HepG2 (cell line): ENCODE measurements at regions not wholly inside any gene's neighbourhood (a gene's known extent, or its start where the extent isn't known, plus 50 kb on each side); places are given as distances from the start of the nearest gene placed in this dataset.

Experiments used
- ATAC-seq: fragments of 200-7000 bp; cut with Tn5 transposase; 3 replicates; pipeline ENCODE4 v1.9.1; 2020; ENCODE audit warnings: mild to moderate bottlenecking, moderate library complexity
- BruUV-seq: library from RNA; stranded (reverse); fragments of 400-500 nt; replicated peaks from 2 replicates; lab custom pipeline; 2021; lab: Mats Ljungman, UMichigan
- CTCF ChIA-PET: fragments of 300-600 bp; formaldehyde crosslinking; extraction: SDS; loops from one replicate; lab custom pipeline; 2021; ENCODE audit warnings: low total read pairs, inconsistent platforms, low intra/inter-chr PET ratio; lab: Yijun Ruan, JAX
- POLR2A ChIA-PET: fragments of 350-600 bp; sonication (Branson Sonifier 250); formaldehyde crosslinking; loops from one replicate; lab custom pipeline; 2020; ENCODE audit warnings: antibody characterized with exemption, inconsistent platforms; lab: Yijun Ruan, JAX
- DNase-seq: peaks from one replicate; pipeline ENCODE4 v3.0.0-alpha.2; 2015; ENCODE audit warnings: low spot score
- FAIRE-seq: peaks from 3 replicates; lab custom pipeline; 2011; peaks lifted over from hg19 to GRCh38; lab: Jason Lieb, UNC
- H2AFZ ChIP-seq: one replicate; pipeline ENCODE4 v1.6.1; 2011; ENCODE audit warnings: low read length, inconsistent platforms
- H3K27ac ChIP-seq: fragments of 300-600 bp; 3 replicates; pipeline ENCODE4 v1.8.0; 2011; ENCODE audit warnings: mixed run types, mild to moderate bottlenecking, mixed read lengths, low read length, inconsistent platforms; ENCODE audit not compliant: insufficient read depth; ENCODE audit errors: extremely low read length
- H3K27me3 ChIP-seq, 2 experiments: fragments of 200-600 bp in 1 of 2; 2 replicates in 1 of 2; 3 replicates in 1 of 2; pipeline versions ENCODE4 v1.6.0 to v1.8.0; 2011; ENCODE audit warnings: low read length in 2 of 2, mild to moderate bottlenecking in 2 of 2, moderate library complexity in 2 of 2, inconsistent platforms in 1 of 2; ENCODE audit not compliant: insufficient read depth in 2 of 2, control insufficient read depth in 1 of 2
- H3K36me3 ChIP-seq, 2 experiments: fragments of 200-600 bp in 1 of 2; replicated peaks in 1 of 2; 2 replicates in 1 of 2; 3 replicates in 1 of 2; pipeline versions ENCODE4 v1.5.1 to v1.8.0; 2011; ENCODE audit warnings: low read length in 2 of 2, inconsistent platforms in 1 of 2; ENCODE audit not compliant: insufficient read depth in 2 of 2, control insufficient read depth in 1 of 2
- H3K4me1 ChIP-seq: 2 replicates; pipeline ENCODE4 v1.5.1; 2012; ENCODE audit warnings: low read length, inconsistent platforms; ENCODE audit not compliant: insufficient read depth
- H3K4me2 ChIP-seq: 2 replicates; pipeline ENCODE4 v1.6.0; 2011; ENCODE audit warnings: low read depth, low read length, inconsistent platforms
- H3K4me3 ChIP-seq, 3 experiments: fragments of 200-600 bp in 1 of 3; sonication (generic), shearing (Covaris generic) in 1 of 3; replicated peaks in 1 of 3; 2 replicates each; pipeline ENCODE4 v1.5.1; 2011 to 2016; ENCODE audit warnings: low read length in 3 of 3, inconsistent platforms in 2 of 3, low read depth in 2 of 3, mild to moderate bottlenecking in 2 of 3, control low read depth in 1 of 3, mixed read lengths in 1 of 3; ENCODE audit not compliant: insufficient read depth in 1 of 3
- H3K79me2 ChIP-seq: one replicate; pipeline ENCODE4 v1.6.1; 2011; ENCODE audit warnings: low read length, inconsistent platforms; ENCODE audit not compliant: insufficient read depth
- H3K9ac ChIP-seq: 2 replicates; pipeline ENCODE4 v1.6.0; 2011; ENCODE audit warnings: mild to moderate bottlenecking, low read depth, low read length, inconsistent platforms; ENCODE audit not compliant: insufficient read depth
- H3K9me3 ChIP-seq: 2 replicates; pipeline ENCODE4 v1.5.1; 2012; ENCODE audit warnings: mild to moderate bottlenecking, low read length
- H4K20me1 ChIP-seq: 2 replicates; pipeline ENCODE4 v1.6.0; 2011; ENCODE audit warnings: inconsistent platforms, mild to moderate bottlenecking, low read length, moderate library complexity; ENCODE audit not compliant: insufficient read depth
- ADNP ChIP-seq: sonication (generic); formaldehyde crosslinking; IDR thresholded peaks from 2 replicates; pipeline ENCODE4 v1.4.0; 2020; ENCODE audit warnings: missing genetic modification reagents
- AGO2 ChIP-seq: fragments of 200-400 bp; formaldehyde crosslinking; optimal IDR thresholded peaks from 2 replicates; pipeline ENCODE3; 2017; ENCODE audit warnings: mild to moderate bottlenecking, low read depth, low read length, moderate library complexity
- BCL6 ChIP-seq: IDR thresholded peaks from 2 replicates; pipeline ENCODE4 v1.6.1; 2016; ENCODE audit warnings: missing genetic modification reagents, missing compliant biosample characterization
- GABPB1 ChIP-seq: IDR thresholded peaks from 2 replicates; pipeline ENCODE4 v1.6.1; 2016; ENCODE audit warnings: mild to moderate bottlenecking, missing genetic modification reagents, moderate library complexity, missing compliant biosample characterization
- SRY ChIP-seq: sonication (generic); formaldehyde crosslinking; IDR thresholded peaks from 2 replicates; pipeline ENCODE4 v1.8.0; 2022; ENCODE audit warnings: mild to moderate bottlenecking, missing genetic modification reagents
- SUZ12 ChIP-seq: fragments of 150-350 bp; IDR thresholded peaks from 2 replicates; pipeline ENCODE4 v1.6.1; 2014; ENCODE audit warnings: low read depth, low read length
- ZKSCAN1 ChIP-seq: fragments of 150-350 bp; IDR thresholded peaks from 2 replicates; pipeline ENCODE4 v1.6.1; 2014; ENCODE audit warnings: low read length
- ZNF232 ChIP-seq: sonication (generic); formaldehyde crosslinking; IDR thresholded peaks from 2 replicates; pipeline ENCODE4 v1.4.0; 2020; ENCODE audit warnings: missing genetic modification reagents, borderline replicate concordance
- ZNF44 ChIP-seq: sonication (generic); formaldehyde crosslinking; IDR thresholded peaks from 2 replicates; pipeline ENCODE4 v1.5.1; 2020; ENCODE audit warnings: mild to moderate bottlenecking, missing genetic modification reagents
- ZNF605 ChIP-seq: sonication (generic); formaldehyde crosslinking; IDR thresholded peaks from 2 replicates; pipeline ENCODE4 v1.8.0; 2022; ENCODE audit warnings: mild to moderate bottlenecking, missing genetic modification reagents
- ZNF878 ChIP-seq: sonication (generic); formaldehyde crosslinking; IDR thresholded peaks from 2 replicates; pipeline ENCODE4 v1.8.1; 2023; ENCODE audit warnings: mild to moderate bottlenecking, missing genetic modification reagents, moderate library complexity
- ZSCAN22 ChIP-seq: sonication (generic); formaldehyde crosslinking; IDR thresholded peaks from 2 replicates; pipeline ENCODE4 v1.4.0; 2020; ENCODE audit warnings: mild to moderate bottlenecking, missing genetic modification reagents
- WGBS: methylation state at CpG from one replicate; pipeline ENCODE4 v1.1.6; 2017; ENCODE audit warnings: low lambda C conversion rate; 5-methylcytosine and 5-hydroxymethylcytosine counted together
- in situ Hi-C: cut with HindIII; loops from 2 replicates; pipeline ENCODE4 v1.10.0; 2017; ENCODE audit warnings: low pct_unique_long_range_greater_than_20kb; ENCODE audit not compliant: extremely low pct_ligation_motif_present
- intact Hi-C: fragments of 100-400 bp; cut with micrococcal nuclease; formaldehyde crosslinking; loops from one replicate; pipeline ENCODE4 v1.10.0; 2022; ENCODE audit not compliant: unreplicated experiment
- TF ChIP-seq, protein P1 (sequence below): sonication (generic); formaldehyde crosslinking; IDR thresholded peaks from 2 replicates; pipeline ENCODE4 v1.8.0; 2022; ENCODE audit warnings: missing genetic modification reagents, mild to moderate bottlenecking, borderline replicate concordance
- TF ChIP-seq, protein P2 (sequence below): sonication (generic); formaldehyde crosslinking; IDR thresholded peaks from 2 replicates; pipeline ENCODE4 v1.4.0; 2020; ENCODE audit warnings: missing genetic modification reagents, borderline replicate concordance
- TF ChIP-seq, protein P3 (sequence below): sonication (generic); formaldehyde crosslinking; IDR thresholded peaks from 2 replicates; pipeline ENCODE4 v1.5.1; 2020; ENCODE audit warnings: missing genetic modification reagents, mild to moderate bottlenecking, borderline replicate concordance
- TF ChIP-seq, protein P4 (sequence below): IDR thresholded peaks from 2 replicates; pipeline ENCODE4 v1.6.1; 2016; ENCODE audit warnings: mild to moderate bottlenecking, missing biosample characterization, missing genetic modification reagents
- TF ChIP-seq, protein P5 (sequence below): sonication (generic); formaldehyde crosslinking; IDR thresholded peaks from 2 replicates; pipeline ENCODE4 v1.4.0; 2020; ENCODE audit warnings: mild to moderate bottlenecking, missing genetic modification reagents

DNA sequence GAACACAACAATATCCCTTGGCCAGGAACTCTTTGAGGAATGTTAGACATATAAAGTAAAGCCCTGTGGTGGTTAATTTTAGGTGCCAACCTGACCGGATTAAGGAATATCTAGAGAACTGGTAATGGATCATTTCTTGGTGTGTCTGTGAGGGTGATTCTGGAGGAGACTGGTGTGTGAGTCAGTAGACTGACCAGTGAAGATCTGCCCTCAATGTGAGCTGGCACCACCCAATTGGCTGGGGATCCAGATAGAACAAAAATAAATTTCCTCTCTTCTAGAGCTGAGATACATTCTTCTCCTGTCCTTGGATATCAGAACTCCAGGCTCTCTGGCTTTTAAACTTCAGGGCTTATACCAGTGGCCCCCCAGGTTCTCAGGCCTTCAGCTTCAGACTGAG, 56.2 kb upstream of the TNPO1 start:
- intact Hi-C loops: no loop called here

DNA sequence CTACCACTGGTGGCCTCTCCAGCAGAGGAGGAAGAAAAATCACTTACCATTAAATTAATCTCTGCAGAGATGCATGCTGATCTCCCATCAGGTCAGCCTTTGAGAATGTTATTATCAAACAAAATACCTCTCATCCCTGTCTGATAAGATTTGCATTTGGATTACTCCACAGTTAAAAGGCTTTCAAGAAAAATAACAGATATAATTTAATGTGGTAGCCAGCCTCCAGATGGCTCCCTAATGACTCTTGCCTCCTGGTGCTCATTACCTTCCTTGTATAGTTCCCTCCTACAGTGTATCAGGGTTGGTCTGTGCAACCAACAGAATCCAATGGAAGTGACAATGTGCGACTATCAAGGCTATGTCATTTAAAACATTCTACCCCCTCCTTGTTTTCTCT, 63.6 kb upstream of the TNPO1 start:
- in situ Hi-C loops: no loop called here
- no peak overlapping the region for H3K27ac ChIP-seq
- no peaks in the 10 kb centered on the region for H4K20me1 ChIP-seq
- no peaks in the 10 kb centered on the region for H3K4me1 ChIP-seq
- no peak overlapping the region for H3K9ac ChIP-seq
- H2AFZ ChIP-seq: no peak overlapping the region
- H3K27me3 ChIP-seq: peaks cover 0 to 2% of the 10 kb centered on the region in 2 experiments; a peak in 1 of 5 replicates
- no peak for DNase-seq
- ATAC-seq: no peak
- WGBS: 0% methylated on average over 1 of the region's 1 CpG
- no peaks in the 10 kb centered on the region for H3K36me3 ChIP-seq
- no peak for FAIRE-seq
- BruUV-seq: no TSS peak
- CTCF ChIA-PET: no interaction called here
- H3K79me2 ChIP-seq: no peaks in the 10 kb centered on the region
- intact Hi-C loops: no loop called here
- no peak overlapping the region for H3K4me2 ChIP-seq
- POLR2A ChIA-PET: no interaction called here
- H3K4me3 ChIP-seq: no peak overlapping the region
- H3K9me3 ChIP-seq: no peaks in the 10 kb centered on the region
- TF ChIP-seq ZNF232 (CRISPR knock-in tag) (no peak), ADNP (CRISPR knock-in tag) (no peak), ZSCAN22 (no peak), ZNF605 (CRISPR knock-in tag) (no peak), ZNF878 (CRISPR knock-in tag) (no peak), BCL6 (no peak)
- TF ChIP-seq, protein P1, sequence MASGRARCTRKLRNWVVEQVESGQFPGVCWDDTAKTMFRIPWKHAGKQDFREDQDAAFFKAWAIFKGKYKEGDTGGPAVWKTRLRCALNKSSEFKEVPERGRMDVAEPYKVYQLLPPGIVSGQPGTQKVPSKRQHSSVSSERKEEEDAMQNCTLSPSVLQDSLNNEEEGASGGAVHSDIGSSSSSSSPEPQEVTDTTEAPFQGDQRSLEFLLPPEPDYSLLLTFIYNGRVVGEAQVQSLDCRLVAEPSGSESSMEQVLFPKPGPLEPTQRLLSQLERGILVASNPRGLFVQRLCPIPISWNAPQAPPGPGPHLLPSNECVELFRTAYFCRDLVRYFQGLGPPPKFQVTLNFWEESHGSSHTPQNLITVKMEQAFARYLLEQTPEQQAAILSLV: no peak
- TF ChIP-seq, protein P2, sequence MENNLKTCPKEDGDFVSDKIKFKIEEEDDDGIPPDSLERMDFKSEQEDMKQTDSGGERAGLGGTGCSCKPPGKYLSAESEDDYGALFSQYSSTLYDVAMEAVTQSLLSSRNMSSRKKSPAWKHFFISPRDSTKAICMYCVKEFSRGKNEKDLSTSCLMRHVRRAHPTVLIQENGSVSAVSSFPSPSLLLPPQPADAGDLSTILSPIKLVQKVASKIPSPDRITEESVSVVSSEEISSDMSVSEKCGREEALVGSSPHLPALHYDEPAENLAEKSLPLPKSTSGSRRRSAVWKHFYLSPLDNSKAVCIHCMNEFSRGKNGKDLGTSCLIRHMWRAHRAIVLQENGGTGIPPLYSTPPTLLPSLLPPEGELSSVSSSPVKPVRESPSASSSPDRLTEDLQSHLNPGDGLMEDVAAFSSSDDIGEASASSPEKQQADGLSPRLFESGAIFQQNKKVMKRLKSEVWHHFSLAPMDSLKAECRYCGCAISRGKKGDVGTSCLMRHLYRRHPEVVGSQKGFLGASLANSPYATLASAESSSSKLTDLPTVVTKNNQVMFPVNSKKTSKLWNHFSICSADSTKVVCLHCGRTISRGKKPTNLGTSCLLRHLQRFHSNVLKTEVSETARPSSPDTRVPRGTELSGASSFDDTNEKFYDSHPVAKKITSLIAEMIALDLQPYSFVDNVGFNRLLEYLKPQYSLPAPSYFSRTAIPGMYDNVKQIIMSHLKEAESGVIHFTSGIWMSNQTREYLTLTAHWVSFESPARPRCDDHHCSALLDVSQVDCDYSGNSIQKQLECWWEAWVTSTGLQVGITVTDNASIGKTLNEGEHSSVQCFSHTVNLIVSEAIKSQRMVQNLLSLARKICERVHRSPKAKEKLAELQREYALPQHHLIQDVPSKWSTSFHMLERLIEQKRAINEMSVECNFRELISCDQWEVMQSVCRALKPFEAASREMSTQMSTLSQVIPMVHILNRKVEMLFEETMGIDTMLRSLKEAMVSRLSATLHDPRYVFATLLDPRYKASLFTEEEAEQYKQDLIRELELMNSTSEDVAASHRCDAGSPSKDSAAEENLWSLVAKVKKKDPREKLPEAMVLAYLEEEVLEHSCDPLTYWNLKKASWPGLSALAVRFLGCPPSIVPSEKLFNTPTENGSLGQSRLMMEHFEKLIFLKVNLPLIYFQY: no peak
- TF ChIP-seq, protein P3, sequence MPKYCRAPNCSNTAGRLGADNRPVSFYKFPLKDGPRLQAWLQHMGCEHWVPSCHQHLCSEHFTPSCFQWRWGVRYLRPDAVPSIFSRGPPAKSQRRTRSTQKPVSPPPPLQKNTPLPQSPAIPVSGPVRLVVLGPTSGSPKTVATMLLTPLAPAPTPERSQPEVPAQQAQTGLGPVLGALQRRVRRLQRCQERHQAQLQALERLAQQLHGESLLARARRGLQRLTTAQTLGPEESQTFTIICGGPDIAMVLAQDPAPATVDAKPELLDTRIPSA: no peak

More for the DNA sequence above, 56.2 kb upstream of the TNPO1 start:
- ATAC-seq (no peak), DNase-seq (no peak), FAIRE-seq (no peak)
- H3K9ac ChIP-seq: no peak overlapping the region
- ChIA-PET CTCF (no interaction called here), POLR2A (no interaction called here)
- H3K79me2 ChIP-seq: no peaks in the 10 kb centered on the region
- H3K27ac ChIP-seq: no peak overlapping the region
- no peaks in the 10 kb centered on the region; a peak in 1 of 5 replicates for H3K27me3 ChIP-seq
- H3K9me3 ChIP-seq: no peaks in the 10 kb centered on the region
- no peak overlapping the region for H2AFZ ChIP-seq
- H3K36me3 ChIP-seq: no peaks in the 10 kb centered on the region
- H3K4me2 ChIP-seq: no peak overlapping the region
- WGBS: 0% methylated on average over 1 of the region's 1 CpG
- in situ Hi-C loops: no loop called here
- BruUV-seq: no TSS peak
- no peak for TF ChIP-seq ZKSCAN1
- no peak for TF ChIP-seq ZNF44 (CRISPR knock-in tag)
- no peak for TF ChIP-seq AGO2
- TF ChIP-seq SUZ12: no peak
- no peak for TF ChIP-seq GABPB1
- TF ChIP-seq, protein P4, sequence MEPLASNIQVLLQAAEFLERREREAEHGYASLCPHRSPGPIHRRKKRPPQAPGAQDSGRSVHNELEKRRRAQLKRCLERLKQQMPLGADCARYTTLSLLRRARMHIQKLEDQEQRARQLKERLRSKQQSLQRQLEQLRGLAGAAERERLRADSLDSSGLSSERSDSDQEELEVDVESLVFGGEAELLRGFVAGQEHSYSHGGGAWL (CRISPR knock-in tag): no peak
- no peak for TF ChIP-seq SRY
- TF ChIP-seq, protein P5, sequence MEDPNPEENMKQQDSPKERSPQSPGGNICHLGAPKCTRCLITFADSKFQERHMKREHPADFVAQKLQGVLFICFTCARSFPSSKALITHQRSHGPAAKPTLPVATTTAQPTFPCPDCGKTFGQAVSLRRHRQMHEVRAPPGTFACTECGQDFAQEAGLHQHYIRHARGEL (CRISPR knock-in tag): no peak
- no peak overlapping the region for H3K4me3 ChIP-seq
- H3K4me1 ChIP-seq: no peaks in the 10 kb centered on the region
- no peaks in the 10 kb centered on the region for H4K20me1 ChIP-seq
